Globus pallidus (tissue), 1 donor: ENCODE measurements at regions not wholly inside any gene's neighbourhood (a gene's known extent, or its start where the extent isn't known, plus 50 kb on each side); places are given as distances from the start of the nearest gene placed in this dataset.
"Not testable (repeated sequence)": the region's sequence is repeated elsewhere in the genome, so short reads cannot be mapped to it uniquely, and the experiment has no call there.

ENCODE experiments used
- DNase-seq: peaks from one replicate; pipeline ENCODE4 v3.0.0-alpha.2; 2015; ENCODE audit warnings: low spot score

DNA sequence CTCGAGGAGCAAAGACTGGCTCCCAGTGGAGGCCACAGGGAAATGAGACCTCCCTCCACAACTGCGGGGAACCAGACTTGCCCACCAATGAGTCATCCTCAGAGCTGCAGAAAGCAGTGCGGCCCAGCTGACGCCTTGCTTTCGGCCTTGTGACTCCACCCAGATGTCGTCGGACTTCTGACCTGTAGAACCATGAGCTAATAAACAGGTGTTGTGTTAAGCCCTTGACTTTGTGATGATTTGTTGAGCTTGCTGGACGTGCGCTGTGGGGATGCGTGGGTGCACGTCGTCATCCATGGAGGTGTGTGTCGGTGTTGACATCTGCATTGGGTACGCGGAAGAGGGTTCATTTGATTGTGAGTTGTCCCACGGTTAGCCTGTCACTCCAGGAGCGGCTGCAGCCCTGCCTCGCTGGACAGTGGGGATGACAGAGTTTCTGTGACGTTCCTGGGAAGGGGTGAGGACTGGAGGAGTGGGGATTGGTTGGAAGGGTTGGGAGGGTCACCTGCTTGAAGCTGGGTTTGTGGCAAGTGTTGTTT is 154.1 kb downstream of the SH3BP4 start:
- DNase-seq: no peak

DNA sequence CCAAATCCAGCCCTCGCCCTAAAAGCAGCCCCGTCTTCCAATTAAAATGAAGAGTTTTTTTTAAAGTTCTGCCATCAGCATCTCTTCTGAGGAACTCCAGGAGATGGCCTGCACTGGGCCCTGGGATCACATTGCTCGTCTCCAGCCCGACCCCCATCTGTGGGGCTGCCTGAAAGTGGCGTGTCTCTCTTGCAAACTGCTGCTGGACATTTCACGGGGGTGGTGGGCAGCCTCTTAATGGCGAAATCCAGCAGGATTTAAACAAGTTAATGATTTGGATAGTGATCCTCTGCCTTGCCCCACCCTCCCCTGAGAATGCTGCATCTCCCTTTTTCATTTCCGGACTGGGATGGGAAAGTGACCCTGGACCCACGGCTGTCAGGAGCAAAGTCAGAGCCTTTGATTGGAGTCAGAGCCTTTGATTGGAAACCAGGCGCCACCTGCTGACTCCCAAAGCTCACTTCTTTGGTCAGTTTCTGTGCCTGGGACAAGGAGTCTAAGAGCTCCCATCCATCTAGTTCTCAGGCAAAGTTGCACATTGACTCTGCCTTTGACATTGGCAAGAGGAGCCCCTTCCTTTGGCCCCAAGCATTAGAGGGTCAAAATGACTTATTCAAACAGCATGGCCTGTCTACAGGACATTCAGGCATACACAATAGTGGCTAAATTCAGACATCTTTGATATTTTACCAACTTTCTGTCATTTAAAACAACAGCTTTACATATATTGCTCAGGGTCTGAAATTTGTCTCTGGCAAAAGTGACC is 155.2 kb downstream of the SH3BP4 start:
- DNase-seq: peak; percentile 81

DNA sequence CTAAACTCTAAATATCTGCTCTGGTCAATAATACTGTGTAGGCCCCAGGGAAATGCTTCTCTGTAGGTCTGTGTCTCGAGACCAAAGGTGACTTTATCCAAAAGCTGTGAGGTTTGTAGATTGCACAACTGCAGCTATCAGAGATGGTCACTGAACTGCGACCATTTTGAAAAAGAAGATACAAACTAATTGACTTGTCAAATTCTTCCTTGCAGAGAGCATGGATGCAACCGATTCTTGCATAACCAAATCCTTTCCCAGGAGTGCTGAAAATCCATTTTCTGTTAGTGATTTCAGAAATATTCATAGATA is 155.8 kb downstream of the SH3BP4 start:
- no peak for DNase-seq

DNA sequence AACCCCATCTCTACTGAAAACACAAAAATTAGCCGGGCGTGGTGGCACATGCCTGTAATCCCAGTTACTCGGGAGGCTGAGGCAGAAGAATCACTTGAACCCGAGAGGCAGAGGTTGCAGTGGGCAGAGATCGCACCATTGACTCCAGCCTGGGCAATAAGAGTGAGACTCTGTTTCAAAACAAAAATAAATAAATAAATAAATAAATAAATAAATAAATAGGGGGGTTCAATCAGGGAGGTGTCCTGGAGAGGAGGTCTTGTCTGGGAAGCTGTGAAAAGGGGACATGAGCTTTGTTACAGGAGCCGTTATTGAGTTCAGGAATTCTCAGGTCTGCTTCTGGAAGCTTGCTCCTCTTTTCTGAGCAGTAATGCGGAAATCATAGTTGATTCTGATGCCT is 157.7 kb downstream of the SH3BP4 start:
- not testable (repeated sequence) for DNase-seq

DNA sequence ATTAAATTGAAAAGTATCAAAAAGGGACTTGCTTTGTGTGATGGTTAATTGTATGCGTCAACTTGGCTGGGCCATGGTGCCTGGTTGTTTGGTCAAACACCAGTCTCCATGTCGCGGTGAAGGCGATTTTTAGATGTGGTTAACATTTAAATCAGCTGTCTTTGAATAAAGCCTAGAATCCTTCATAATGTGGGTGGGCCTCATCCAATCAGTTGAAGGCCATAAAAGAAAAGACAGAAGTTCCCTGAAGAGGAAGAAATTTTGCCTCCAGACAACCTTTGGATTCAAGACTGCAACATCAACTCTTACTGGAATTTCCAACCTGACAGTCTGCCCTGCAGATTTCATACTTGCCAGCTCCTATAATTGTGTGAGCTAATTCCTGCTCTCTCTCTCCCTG is 160.5 kb downstream of the SH3BP4 start:
- DNase-seq: no peak

DNA sequence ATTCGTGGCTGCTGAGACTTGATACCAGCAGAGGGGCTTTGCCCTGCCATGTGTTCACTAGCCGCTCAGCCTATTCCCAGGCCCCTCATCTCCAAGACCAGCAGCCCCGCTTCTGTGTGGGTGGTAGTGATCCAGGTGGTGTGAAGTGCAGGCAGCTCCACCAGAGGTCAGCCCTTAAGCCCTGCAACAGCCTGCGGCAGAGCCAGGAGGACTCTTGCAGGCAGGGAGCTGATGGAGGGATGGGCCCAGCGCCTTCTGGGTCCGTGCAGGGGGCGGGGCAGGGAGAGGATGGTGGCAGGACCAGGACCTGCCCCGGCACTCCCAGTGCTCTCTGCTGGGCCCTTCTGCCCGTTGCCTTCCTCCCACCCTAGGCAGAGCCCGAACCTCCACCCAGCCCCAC is 162.0 kb downstream of the SH3BP4 start:
- no peak for DNase-seq

DNA sequence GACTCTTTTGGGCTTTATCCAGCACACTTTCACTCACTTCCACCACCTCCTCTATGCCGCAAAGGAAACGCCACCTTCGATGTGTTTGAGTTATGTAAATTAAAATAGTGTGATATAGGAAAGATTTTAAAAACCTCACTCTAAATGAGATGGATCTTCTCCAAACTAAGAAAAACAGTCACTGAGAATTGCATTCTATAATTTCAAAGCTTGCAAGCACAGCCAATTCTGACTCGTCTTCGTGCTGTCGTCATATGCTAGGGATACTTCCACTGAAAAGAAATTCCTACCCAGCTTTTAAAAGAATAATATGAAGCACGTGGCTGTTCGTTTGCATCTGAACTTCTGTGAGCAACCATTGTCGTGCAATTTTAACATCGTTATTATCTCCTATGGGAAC is 162.5 kb downstream of the SH3BP4 start:
- DNase-seq: no peak

DNA sequence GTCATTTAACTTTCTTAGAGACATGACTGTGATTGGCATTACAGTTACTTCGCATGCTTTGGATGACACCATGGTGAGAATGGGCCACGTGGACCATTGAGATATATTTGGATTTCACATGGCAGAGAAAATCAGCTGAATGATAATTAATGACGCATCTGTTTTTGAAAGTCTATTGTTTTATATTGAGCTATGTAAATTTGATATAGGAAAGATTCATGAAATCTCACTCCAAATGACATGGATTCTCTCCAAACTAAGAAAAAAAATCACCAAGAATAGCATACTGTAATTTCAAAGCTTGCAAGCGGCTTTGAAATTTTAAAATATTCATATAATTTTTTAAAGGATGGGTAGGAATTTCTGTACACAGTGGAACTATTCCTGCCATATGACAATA is 163.7 kb downstream of the SH3BP4 start:
- no peak for DNase-seq

DNA sequence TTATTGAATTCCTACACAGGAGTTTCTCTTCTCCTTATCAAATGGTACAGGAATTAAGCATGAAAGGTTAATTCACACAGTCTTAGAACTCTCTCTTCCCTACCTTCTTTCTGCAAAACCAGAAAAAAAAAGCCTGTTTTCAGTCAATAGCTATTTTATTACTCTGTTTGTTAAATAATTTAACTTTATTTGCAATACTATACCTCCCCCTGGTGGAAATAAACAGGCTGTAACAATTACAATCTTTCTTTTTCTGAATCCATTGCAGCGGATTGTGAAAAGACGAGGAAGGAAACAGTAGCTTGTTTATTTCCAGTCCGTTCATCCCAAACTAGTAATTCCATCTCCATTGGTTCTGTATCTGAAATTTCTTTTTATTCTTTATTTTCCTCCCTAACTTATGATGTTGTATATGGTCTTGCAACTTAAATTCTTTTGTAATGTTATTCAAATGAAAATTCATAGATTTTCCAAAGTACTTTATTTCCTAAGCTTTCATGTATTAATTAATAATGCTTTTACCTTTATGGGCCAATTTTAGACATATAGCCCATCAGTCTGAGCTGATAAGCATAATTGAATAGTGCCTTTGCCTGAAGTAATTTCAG is 165.2 kb downstream of the SH3BP4 start:
- DNase-seq: peak; percentile 73

DNA sequence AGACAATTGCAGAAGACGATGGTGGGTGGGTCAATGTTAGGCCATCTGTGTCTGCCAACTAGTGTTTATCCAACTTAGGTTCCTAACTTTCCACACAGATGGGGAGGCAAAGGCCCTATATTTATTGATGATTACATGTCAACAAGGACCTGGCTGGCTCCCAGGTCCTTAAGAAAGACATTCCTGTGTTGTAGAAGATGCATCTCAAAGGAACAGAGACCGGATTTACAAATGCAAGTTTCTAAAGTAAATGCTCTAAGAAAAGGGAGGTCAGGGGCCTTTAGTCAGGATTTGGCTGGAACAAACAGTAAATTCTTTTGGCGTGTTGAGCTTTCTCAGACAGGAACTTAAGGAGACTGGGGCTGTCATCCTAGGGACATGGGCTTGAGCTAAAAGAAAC is 175.0 kb downstream of the SH3BP4 start:
- no peak for DNase-seq

DNA sequence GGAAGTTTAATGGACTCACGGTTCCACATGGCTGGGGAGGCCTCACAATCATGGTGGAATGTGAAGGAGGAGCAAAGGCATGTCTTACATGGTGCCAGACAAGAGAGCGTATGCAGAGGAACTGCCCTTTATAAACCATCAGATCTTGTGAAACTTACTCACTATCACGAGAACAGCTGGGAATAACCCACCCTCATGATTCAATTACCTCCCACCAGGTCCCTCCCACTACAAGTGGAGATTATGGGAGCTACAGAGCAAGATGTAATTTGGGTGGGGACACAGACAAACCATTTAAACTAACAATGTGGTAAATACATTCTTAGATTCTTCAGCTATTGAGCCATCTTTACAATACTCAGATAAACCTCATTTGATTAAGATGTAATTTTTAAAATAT is 176.1 kb downstream of the SH3BP4 start:
- DNase-seq: no peak

DNA sequence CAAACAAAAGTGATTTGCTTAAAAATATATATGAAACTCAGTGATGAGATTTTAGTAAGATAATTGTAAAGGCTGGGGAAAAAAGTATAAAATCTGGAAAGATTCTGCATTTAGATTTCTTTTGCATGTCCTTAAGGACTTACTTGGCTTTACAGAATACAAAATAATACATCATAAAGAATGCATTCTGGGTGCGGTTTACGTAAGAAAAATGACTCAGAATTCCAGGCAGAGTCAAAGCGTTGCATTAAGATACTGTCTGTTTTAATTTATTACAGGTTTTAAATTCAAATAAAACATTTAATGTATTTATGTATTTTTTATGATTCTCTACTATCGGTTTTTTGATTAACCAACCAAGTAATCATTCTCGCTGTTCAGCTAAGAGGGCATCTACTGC is 178.0 kb downstream of the SH3BP4 start:
- DNase-seq: no peak

DNA sequence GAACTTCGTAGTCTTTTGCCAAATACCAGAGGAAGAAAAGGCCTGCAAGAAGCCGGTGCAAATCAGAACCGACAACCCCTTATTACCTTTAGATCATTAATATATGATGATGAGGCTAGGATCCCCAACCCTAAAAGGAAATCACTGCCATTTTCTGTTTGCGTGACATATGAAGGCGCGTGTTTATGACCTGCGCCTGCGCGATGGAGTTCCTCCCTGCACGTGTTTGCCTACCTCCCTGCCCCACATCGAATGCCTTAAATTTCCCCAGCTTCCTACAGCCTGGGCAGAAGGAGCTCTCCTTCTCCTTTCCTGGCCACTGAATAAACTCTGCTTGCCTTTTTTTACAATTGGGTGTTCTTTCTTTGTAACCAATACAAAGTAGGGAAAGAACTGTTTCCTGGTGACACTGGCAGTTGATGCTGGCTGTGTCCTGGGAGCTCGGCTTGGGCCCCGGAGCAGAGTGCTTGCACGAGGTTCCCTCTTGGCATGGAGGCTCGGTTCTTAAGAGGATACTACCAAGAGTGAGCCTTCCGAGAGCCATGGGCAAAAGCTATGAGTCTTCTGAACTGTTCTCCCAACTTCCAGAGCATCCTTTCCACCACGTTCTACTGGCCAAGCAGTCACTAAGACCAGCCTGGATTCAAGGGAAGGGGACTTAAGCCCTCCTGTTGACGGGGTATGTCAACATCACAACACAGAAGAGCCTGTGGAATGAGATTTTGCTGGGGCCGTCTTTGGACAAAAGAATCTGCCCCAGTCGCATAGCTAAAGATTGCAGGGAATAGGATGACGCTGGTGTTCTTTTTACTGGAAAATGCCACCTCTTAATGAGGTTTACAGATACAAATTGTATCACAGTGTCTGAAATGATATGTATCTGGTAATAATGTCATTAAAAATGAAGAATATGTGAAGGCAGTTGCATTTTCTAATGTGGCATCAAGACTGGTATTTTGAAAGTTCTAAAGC is 179.8 kb downstream of the SH3BP4 start:
- DNase-seq: no peak

DNA sequence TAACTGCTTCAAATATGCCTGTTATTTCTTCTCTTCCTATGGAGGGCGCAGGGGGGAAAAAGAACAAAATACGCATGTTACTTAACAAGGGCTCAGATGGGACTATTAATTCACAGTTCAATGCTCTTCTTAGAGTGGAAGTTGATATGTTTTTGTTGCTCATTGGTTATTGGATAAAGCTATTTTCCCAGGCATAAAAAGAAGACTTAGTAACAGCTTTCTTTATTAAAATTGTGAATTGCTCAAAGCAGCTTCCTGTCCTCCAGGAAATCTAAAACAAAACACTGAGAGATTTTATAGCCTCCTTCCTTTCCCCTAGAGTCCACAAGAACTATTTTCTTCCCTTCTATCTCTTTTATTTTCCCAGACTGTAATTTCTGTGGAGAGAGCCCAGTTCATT is 180.8 kb downstream of the SH3BP4 start:
- no peak for DNase-seq

DNA sequence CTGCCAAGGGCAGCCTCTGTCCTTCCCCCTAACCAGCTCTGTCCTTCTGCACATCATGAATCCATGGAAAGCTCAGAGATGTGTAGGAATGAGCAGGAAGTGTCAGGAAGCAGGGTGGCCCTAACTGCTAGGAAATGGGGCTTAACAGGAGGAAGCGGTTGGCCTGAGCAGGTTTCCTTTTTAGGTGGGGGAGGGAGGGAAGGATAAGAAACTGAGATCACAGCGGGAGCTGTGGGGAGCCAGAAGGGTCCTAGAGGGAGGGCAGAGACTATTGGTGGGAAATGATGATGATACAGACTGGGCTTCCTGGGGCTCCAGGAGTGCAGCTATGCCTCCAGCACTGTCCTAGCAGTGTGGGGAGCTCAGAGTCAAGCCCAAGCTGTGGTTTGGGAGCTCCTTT is 182.0 kb downstream of the SH3BP4 start:
- no peak for DNase-seq

DNA sequence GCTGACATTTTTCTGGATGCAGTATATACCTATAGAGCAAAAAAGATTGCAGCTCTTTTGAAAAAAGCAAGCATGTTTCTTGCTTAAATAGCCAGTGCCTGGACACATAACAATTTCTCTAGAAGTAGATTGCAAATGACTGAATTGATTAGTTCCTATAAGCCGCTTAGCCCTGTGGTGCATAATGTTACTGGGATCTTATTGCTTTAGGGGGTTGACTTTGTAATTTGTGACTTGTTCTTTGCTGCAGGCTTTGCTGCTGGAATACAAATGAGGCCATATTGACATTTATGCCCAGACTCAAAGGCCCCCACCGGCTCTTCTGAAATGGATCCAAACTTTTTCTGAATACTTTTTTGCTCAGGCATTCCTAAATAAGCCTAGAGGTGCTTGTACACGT is 182.6 kb downstream of the SH3BP4 start:
- no peak for DNase-seq

DNA sequence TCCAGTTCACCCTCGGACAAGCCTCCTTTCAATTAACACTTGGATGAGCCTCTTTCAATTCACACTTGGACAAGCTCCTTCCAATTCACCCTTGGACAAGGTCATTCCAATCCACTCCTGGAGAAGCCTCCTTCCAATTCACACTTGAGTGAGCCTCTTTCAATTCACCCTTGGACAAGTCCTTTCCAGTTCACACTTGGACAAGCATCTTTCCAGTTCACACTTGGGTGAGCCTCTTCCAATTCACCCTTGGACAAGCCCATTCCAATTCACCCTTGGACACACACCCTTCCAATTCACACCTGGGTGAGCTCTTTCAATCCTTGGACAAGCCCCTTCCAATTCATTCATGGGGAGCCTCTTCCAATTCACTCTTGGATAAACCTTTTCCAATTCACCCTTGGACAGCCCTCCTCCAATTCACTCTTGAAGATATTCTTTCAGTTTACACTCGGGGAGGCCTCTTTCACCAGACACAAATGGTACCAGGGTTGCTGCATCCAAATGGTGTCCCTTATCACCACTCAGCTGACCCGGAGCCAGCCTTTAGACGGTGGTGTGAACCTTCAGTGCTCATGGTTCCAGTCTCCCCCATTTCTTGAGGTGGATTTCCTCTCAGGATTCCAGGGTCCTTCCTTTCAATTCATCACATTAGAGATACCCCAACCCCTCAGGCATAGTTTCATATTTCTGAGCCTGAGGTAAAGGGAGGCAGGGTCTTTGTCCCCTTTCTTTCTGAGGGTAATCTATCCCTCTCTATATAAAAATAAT is 183.6 kb downstream of the SH3BP4 start:
- DNase-seq: no peak

DNA sequence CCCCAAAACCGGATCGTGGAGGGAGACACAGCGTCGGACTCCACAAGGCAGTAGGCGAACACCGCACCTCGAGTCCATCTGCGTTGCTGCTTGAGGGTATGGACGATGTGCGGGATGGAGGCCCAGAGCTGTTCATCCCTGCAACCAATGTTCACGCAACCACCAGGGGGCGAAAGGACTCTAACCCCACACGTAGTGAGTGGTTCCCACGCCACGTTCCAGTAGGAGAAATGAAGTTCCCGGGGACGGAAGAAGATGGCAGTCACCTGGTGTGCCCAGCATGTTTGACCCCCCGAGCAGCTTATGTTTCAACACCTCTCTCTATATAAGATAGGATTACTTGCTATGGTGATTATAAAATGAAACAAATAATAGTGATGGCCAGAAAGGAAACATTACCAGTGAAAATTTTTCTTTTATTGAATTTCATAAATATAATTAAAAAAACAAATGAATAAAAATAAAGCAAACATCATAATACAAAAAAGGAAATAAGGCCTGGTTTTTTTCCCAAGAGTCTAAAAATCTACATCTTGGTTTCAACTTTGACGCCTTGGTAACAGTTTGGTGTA is 184.3 kb downstream of the SH3BP4 start:
- peak; percentile 76 for DNase-seq

DNA sequence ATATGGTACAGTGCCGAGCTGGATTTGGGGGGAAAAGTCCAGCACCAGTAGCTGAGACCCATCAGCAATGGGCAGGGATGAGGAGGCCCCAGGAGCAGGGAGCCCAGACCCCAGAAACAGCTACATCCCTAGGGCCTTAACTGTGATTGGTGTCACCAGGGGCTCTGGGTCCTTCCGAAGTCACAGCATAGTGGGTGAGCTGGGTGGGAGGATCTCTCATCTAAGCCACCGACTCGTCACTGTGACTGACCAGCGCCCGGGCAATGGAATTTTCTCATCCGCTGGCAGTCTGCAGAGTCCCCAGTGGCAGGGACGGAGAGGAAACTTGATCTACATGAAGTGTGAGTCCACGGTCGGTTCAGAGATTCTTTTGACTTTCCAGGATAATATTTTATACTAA is 186.5 kb downstream of the SH3BP4 start:
- no peak for DNase-seq

DNA sequence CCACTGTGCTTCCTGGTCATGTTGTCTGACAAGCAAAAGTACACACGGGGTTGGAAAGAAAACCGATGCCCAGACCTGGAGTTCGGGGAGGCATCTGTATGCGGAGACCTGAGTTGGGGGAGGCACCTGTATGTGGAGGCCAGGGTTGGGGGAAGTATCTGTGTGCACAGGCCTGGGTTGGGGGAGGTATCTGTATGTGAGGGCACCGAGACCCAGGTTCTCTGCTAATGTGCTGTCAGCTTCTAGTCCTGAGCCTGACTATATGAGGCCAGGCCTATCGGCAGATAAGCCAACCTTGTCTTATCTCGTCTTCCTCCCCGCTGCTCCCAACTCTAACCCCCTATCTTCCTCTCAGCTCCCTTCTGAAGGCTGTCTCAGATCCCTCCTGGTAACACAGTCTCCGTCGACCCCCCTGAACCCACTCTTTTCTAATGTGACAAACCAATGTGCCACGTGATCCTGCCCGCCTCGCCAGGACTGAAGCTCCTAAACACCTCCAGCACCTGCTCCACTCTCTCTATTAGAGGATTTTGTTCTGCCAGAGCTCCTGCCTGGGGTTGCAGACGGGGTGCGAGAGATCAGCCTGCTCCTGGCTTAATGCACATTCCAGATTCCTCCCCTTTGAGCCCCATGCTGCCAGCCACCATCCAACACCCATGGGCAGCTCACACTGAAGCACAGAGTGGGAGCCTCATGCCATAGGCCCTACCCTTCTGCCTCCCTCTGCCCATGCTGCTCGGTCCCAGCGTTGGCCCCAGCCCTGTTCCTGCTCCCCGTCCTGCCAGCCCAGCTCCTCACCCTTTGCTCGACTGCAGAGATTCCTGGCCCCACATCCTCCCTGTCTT is 188.4 kb downstream of the SH3BP4 start:
- no peak for DNase-seq

DNA sequence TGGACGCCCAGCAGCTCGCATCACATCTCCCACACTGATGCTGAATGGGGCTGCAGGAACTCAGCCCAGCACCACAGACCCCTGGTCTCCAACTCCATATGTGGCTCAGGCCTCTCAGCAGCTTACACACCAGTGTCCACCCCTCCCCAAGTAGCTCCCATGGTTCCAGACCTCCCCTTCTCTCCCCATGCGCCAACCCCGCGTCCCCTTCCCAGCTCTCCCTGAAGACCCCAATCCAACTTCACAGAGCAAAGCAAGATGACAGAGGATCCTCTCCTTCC is 188.9 kb downstream of the SH3BP4 start:
- no peak for DNase-seq
